WTC11 (cell line): ENCODE measurements at regions not wholly inside any gene's neighbourhood (a gene's known extent, or its start where the extent isn't known, plus 50 kb on each side); places are given as distances from the start of the nearest gene placed in this dataset.
A peak's percentile ranks its signal among the peaks of the same experiment; 100 is the strongest.

Experiments
- ATAC-seq: fragments of 200-7000 bp; cut with Tn5 transposase; 2 replicates; pipeline ENCODE4 v1.10.0; 2021; ENCODE audit warnings: mild to moderate bottlenecking, moderate library complexity
- CTCF ChIA-PET: fragments of 300-600 bp; sonication (Branson Sonifier 250); formaldehyde crosslinking; loops from one replicate; lab custom pipeline; 2021; ENCODE audit warnings: antibody characterized with exemption; lab: Charles Lee
- POLR2A ChIA-PET: fragments of 350-600 bp; sonication (Branson Sonifier 250); formaldehyde crosslinking; loops from one replicate; lab custom pipeline; 2021; ENCODE audit warnings: antibody characterized with exemption; lab: Charles Lee
- DNase-seq: peaks from one replicate; pipeline ENCODE4 v3.0.0; 2021; ENCODE audit warnings: low spot score
- H3K27ac Mint-ChIP-seq: 2 replicates; pipeline ENCODE4 v1.8.0; 2021; ENCODE audit warnings: mixed read lengths
- H3K27me3 Mint-ChIP-seq: 2 replicates; pipeline ENCODE4 v1.8.0; 2021; ENCODE audit warnings: low read depth, mild to moderate bottlenecking, moderate library complexity, mixed read lengths
- H3K36me3 Mint-ChIP-seq: 2 replicates; pipeline ENCODE4 v1.8.0; 2021; ENCODE audit warnings: mixed read lengths
- H3K4me1 Mint-ChIP-seq: 2 replicates; pipeline ENCODE4 v1.8.0; 2022; ENCODE audit warnings: mixed read lengths
- H3K4me3 Mint-ChIP-seq: 2 replicates; pipeline ENCODE4 v1.8.0; 2021; ENCODE audit warnings: mild to moderate bottlenecking, moderate library complexity, mixed read lengths
- H3K9me3 Mint-ChIP-seq: 2 replicates; pipeline ENCODE4 v1.8.0; 2021; ENCODE audit warnings: mixed read lengths
- ARID4B ChIP-seq: sonication (generic); formaldehyde crosslinking; IDR thresholded peaks from 2 replicates; pipeline ENCODE4 v1.8.0; 2023; ENCODE audit warnings: missing genetic modification reagents, mild to moderate bottlenecking, borderline replicate concordance
- CBFB ChIP-seq: sonication (generic); formaldehyde crosslinking; IDR thresholded peaks from 2 replicates; pipeline ENCODE4 v1.8.1; 2022; ENCODE audit warnings: mild to moderate bottlenecking, low read depth, missing genetic modification reagents
- CDX4 ChIP-seq: fragments of 250-450 bp; sonication (Bioruptor Pico); IDR thresholded peaks from 2 replicates; pipeline ENCODE4 v1.9.0; 2021; ENCODE audit warnings: moderate library complexity, mild to moderate bottlenecking, inconsistent platforms, borderline replicate concordance
- GTF2I ChIP-seq: fragments of 250-450 bp; sonication (Bioruptor Pico); conservative IDR thresholded peaks from 2 replicates; pipeline ENCODE4 v1.4.0; 2021; ENCODE audit warnings: mild to moderate bottlenecking
- SMAD4 ChIP-seq: sonication (generic); formaldehyde crosslinking; IDR thresholded peaks from 2 replicates; pipeline ENCODE4 v1.8.0; 2022; ENCODE audit warnings: mild to moderate bottlenecking, missing genetic modification reagents
- SOX15 ChIP-seq: fragments of 250-450 bp; sonication (Bioruptor Pico); IDR thresholded peaks from 2 replicates; pipeline ENCODE4 v1.9.0; 2021; ENCODE audit warnings: mild to moderate bottlenecking
- SP1 ChIP-seq: sonication (generic); formaldehyde crosslinking; conservative IDR thresholded peaks from 2 replicates; pipeline ENCODE4 v1.8.1; 2022; ENCODE audit warnings: missing genetic modification reagents
- STAT6 ChIP-seq: sonication (generic); formaldehyde crosslinking; conservative IDR thresholded peaks from 2 replicates; pipeline ENCODE4 v1.8.1; 2023; ENCODE audit warnings: mild to moderate bottlenecking, low read depth, missing genetic modification reagents, moderate library complexity
- ZNF532 ChIP-seq: fragments of 250-450 bp; sonication (Bioruptor Pico); IDR thresholded peaks from 2 replicates; pipeline ENCODE4 v1.9.0; 2021; ENCODE audit warnings: mild to moderate bottlenecking, borderline replicate concordance
- TF ChIP-seq, protein P1 (sequence below): sonication (generic); formaldehyde crosslinking; IDR thresholded peaks from 2 replicates; pipeline ENCODE4 v1.8.0; 2023; ENCODE audit warnings: missing genetic modification reagents
- TF ChIP-seq, protein P2 (sequence below): sonication (generic); formaldehyde crosslinking; IDR thresholded peaks from 2 replicates; pipeline ENCODE4 v1.8.0; 2022; ENCODE audit warnings: mild to moderate bottlenecking, missing genetic modification reagents
- TF ChIP-seq, protein P3 (sequence below): sonication (generic); formaldehyde crosslinking; IDR thresholded peaks from 2 replicates; pipeline ENCODE4 v1.8.0; 2022; ENCODE audit warnings: mild to moderate bottlenecking, missing genetic modification reagents
- TF ChIP-seq, protein P4 (sequence below): sonication (generic); formaldehyde crosslinking; conservative IDR thresholded peaks from 2 replicates; pipeline ENCODE4 v1.8.1; 2022; ENCODE audit warnings: mild to moderate bottlenecking, missing genetic modification reagents
- TF ChIP-seq, protein P5 (sequence below): sonication (generic); formaldehyde crosslinking; IDR thresholded peaks from 2 replicates; pipeline ENCODE4 v1.8.0; 2022; ENCODE audit warnings: mild to moderate bottlenecking, missing genetic modification reagents

- TF ChIP-seq SOX15, result no peak
- TF ChIP-seq, protein P1, sequence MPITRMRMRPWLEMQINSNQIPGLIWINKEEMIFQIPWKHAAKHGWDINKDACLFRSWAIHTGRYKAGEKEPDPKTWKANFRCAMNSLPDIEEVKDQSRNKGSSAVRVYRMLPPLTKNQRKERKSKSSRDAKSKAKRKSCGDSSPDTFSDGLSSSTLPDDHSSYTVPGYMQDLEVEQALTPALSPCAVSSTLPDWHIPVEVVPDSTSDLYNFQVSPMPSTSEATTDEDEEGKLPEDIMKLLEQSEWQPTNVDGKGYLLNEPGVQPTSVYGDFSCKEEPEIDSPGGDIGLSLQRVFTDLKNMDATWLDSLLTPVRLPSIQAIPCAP, result no peak
- TF ChIP-seq CBFB, result no peak
- no peak for TF ChIP-seq STAT6 (CRISPR knock-in tag)
- no peaks in the 10 kb centered on the region for H3K36me3 Mint-ChIP-seq
- no peaks in the 10 kb centered on the region for H3K27me3 Mint-ChIP-seq
- ChIA-PET CTCF (interaction anchor here (1.1 kb wide), 1 partner anchor 766 kb away, joined by 3 read pairs; no protein-coding TSS in a partner anchor), POLR2A (interaction anchor here (0.7 kb wide), 1 partner anchor 680 kb away, joined by 3 read pairs; no protein-coding TSS in a partner anchor)
- no peak overlapping the region for H3K27ac Mint-ChIP-seq
- H3K4me1 Mint-ChIP-seq, result peaks cover 5% of the 10 kb centered on the region; the same call in 1 of the 2 replicates
- no peak for DNase-seq
- no peak overlapping the region for H3K4me3 Mint-ChIP-seq
- ATAC-seq, result no peak
- no peaks in the 10 kb centered on the region for H3K9me3 Mint-ChIP-seq
Measured at GRCh38 chr11:28483072-28483867, 375.1 kb downstream of the METTL15 start.

GRCh38 chr11:28482666-28483065 lies 374.5 kb downstream of the METTL15 start:
- CTCF ChIA-PET, result interaction anchor here (1.1 kb wide), 1 partner anchor 766 kb away, joined by 3 read pairs; no protein-coding TSS in a partner anchor
- no peaks in the 10 kb centered on the region for H3K36me3 Mint-ChIP-seq
- no peak overlapping the region for H3K4me3 Mint-ChIP-seq
- TF ChIP-seq CBFB (no peak), GTF2I (CRISPR knock-in tag) (no peak), ZNF532 (CRISPR knock-in tag) (no peak), SP1 (CRISPR knock-in tag) (no peak), CDX4 (CRISPR knock-in tag) (no peak), SMAD4 (CRISPR knock-in tag) (no peak), ARID4B (no peak)
- TF ChIP-seq, protein P2, sequence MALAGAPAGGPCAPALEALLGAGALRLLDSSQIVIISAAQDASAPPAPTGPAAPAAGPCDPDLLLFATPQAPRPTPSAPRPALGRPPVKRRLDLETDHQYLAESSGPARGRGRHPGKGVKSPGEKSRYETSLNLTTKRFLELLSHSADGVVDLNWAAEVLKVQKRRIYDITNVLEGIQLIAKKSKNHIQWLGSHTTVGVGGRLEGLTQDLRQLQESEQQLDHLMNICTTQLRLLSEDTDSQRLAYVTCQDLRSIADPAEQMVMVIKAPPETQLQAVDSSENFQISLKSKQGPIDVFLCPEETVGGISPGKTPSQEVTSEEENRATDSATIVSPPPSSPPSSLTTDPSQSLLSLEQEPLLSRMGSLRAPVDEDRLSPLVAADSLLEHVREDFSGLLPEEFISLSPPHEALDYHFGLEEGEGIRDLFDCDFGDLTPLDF, result no peak
- TF ChIP-seq, protein P3, sequence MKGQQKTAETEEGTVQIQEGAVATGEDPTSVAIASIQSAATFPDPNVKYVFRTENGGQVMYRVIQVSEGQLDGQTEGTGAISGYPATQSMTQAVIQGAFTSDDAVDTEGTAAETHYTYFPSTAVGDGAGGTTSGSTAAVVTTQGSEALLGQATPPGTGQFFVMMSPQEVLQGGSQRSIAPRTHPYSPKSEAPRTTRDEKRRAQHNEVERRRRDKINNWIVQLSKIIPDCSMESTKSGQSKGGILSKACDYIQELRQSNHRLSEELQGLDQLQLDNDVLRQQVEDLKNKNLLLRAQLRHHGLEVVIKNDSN (CRISPR knock-in tag), result no peak
- TF ChIP-seq, protein P4, sequence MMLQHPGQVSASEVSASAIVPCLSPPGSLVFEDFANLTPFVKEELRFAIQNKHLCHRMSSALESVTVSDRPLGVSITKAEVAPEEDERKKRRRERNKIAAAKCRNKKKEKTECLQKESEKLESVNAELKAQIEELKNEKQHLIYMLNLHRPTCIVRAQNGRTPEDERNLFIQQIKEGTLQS (CRISPR knock-in tag), result no peak
- TF ChIP-seq, protein P5, sequence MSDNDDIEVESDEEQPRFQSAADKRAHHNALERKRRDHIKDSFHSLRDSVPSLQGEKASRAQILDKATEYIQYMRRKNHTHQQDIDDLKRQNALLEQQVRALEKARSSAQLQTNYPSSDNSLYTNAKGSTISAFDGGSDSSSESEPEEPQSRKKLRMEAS, result no peak
- TF ChIP-seq, all 79 proteins: peak for 0
- H3K9me3 Mint-ChIP-seq, result no peaks in the 10 kb centered on the region
- DNase-seq (no peak), ATAC-seq (0 out of 2 replicates have a peak, but pooled peaks have one; percentile 34)
- no peaks in the 10 kb centered on the region for H3K27me3 Mint-ChIP-seq
- POLR2A ChIA-PET, result interaction anchor here (0.7 kb wide), 1 partner anchor 681 kb away, joined by 3 read pairs; no protein-coding TSS in a partner anchor
- H3K27ac Mint-ChIP-seq, result no peak overlapping the region
- H3K4me1 Mint-ChIP-seq, result peaks cover 5% of the 10 kb centered on the region; the same call in 1 of the 2 replicates
